Esophagus squamous epithelium (tissue), 5 donors: ENCODE measurements at regions not wholly inside any gene's neighbourhood (a gene's known extent, or its start where the extent isn't known, plus 50 kb on each side); places are given as distances from the start of the nearest gene placed in this dataset.
"Not testable (repeated sequence)": the region's sequence is repeated elsewhere in the genome, so short reads cannot be mapped to it uniquely, and the experiment has no call there.

Experiments
- DNase-seq: peaks from one replicate; lab custom pipeline; 2025; lab: John Stamatoyannopoulos, UW
- H3K27ac ChIP-seq, 4 donors: fragments of 200-600 bp; sonication (generic); one replicate each; pipeline ENCODE4 v1.5.1; 2016 to 2019; ENCODE audit warnings: mild to moderate bottlenecking in 1 of 4
- H3K27me3 ChIP-seq, 4 donors: fragments of 200-600 bp; sonication (generic); 1 replicate in 3 of 4; 2 replicates in 1 of 4; pipeline versions ENCODE4 v1.5.1 to v1.6.0; 2017 to 2021; ENCODE audit warnings: antibody characterized with exemption in 1 of 4
- H3K36me3 ChIP-seq, 3 donors: fragments of 200-600 bp; sonication (generic); one replicate each; pipeline ENCODE4 v1.5.1; 2016 to 2019
- H3K4me1 ChIP-seq, 3 donors: fragments of 200-600 bp; sonication (generic); one replicate each; pipeline ENCODE4 v1.5.1; 2017 to 2019
- H3K4me3 ChIP-seq, 4 donors: fragments of 200-600 bp; sonication (generic); 1 replicate in 3 of 4; 2 replicates in 1 of 4; pipeline ENCODE4 v1.5.1; 2016 to 2019; ENCODE audit warnings: mild to moderate bottlenecking in 2 of 4, moderate library complexity in 1 of 4
- H3K9me3 ChIP-seq, 3 donors: fragments of 200-600 bp; sonication (generic); one replicate each; pipeline ENCODE4 v1.5.1; 2016 to 2019
- CTCF ChIP-seq, 6 experiments: fragments of 450-650 bp in 4 of 6; fragments of 200-600 bp in 2 of 6; sonication (generic) in 2 of 6; IDR thresholded peaks; one replicate each; pipeline ENCODE4 v1.5.1; 2016 to 2019; ENCODE audit warnings: antibody characterized with exemption in 6 of 6, mild to moderate bottlenecking in 4 of 6, moderate library complexity in 4 of 6
- POLR2A ChIP-seq, 4 donors: fragments of 450-650 bp; IDR thresholded peaks; one replicate each; pipeline ENCODE4 v1.6.1; 2017; ENCODE audit warnings: antibody characterized with exemption in 4 of 4, mild to moderate bottlenecking in 4 of 4, moderate library complexity in 3 of 4
- WGBS, 2 donors: methylation state at CpG; one replicate each; pipeline ENCODE4 v1.1.5; 2018; 5-methylcytosine and 5-hydroxymethylcytosine counted together
- intact Hi-C: fragments of 100-400 bp; cut with DNase I; formaldehyde crosslinking; loops from one replicate; pipeline ENCODE4 v1.15.0; 2022
- donor health status: DM: yes; HTN: yes; CAD: no.

- Histone ChIP-seq H3K4me1 (peaks cover 0 to 15% (median 9%) of the 10 kb centered on the region in 3 donors), H3K27ac (no peak overlapping the region), H3K4me3 (no peak overlapping the region), H3K36me3 (no peaks in the 10 kb centered on the region), H3K27me3 (peaks cover 0 to 26% (median 0%) of the 10 kb centered on the region in 4 donors), H3K9me3 (peaks cover 0 to 11% (median 6%) of the 10 kb centered on the region in 3 donors)
- no peak for TF ChIP-seq POLR2A (IDR thresholded peaks at IDR 0.05)
- no peak for TF ChIP-seq CTCF (IDR thresholded peaks at IDR 0.05)
- DNase-seq: no peak
- intact Hi-C loops: no loop called here
- 72 to 79% methylated on average over 5 of the region's 5 CpGs for WGBS, 2 donors
Observed at GRCh38 chr3:128546646-128547045, 53.6 kb upstream of the GATA2 start.

GRCh38 chr3:128545120-128545752 lies 52.2 kb upstream of the GATA2 start:
- Histone ChIP-seq H3K9me3 (peaks cover 0 to 11% (median 6%) of the 10 kb centered on the region in 3 donors), H3K27ac (no peak overlapping the region), H3K4me3 (no peak overlapping the region), H3K27me3 (peaks cover 0 to 30% (median 0%) of the 10 kb centered on the region in 4 donors), H3K4me1 (peaks cover 0 to 15% (median 9%) of the 10 kb centered on the region in 3 donors), H3K36me3 (no peaks in the 10 kb centered on the region)
- no peak for DNase-seq
- TF ChIP-seq POLR2A (IDR thresholded peaks at IDR 0.05): no peak
- no peak for TF ChIP-seq CTCF (IDR thresholded peaks at IDR 0.05)
- 88 to 89% methylated on average over 7 to 8 of the region's 8 CpGs for WGBS, 2 donors
- intact Hi-C loops: no loop called here

GRCh38 chr3:128544190-128544589 lies 51.2 kb upstream of the GATA2 start:
- no peaks in the 10 kb centered on the region for H3K36me3 ChIP-seq
- H3K4me3 ChIP-seq: no peak overlapping the region
- H3K4me1 ChIP-seq: peaks cover 0 to 8% (median 6%) of the 10 kb centered on the region in 3 donors
- H3K27me3 ChIP-seq: peaks cover 0 to 36% (median 0%) of the 10 kb centered on the region in 4 donors
- DNase-seq: no peak
- peaks cover 0 to 11% (median 6%) of the 10 kb centered on the region in 3 donors for H3K9me3 ChIP-seq
- no peak for TF ChIP-seq POLR2A (IDR thresholded peaks at IDR 0.05)
- no peak for TF ChIP-seq CTCF (IDR thresholded peaks at IDR 0.05)
- intact Hi-C loops: no loop called here
- no peak overlapping the region for H3K27ac ChIP-seq

- DNase-seq, H3K36me3 ChIP-seq, intact Hi-C loops, H3K4me3 ChIP-seq, H3K27ac ChIP-seq, H3K4me1 ChIP-seq: not testable (repeated sequence)
- H3K9me3 ChIP-seq: peaks cover 0 to 11% (median 6%) of the 10 kb centered on the region in 3 donors
- H3K27me3 ChIP-seq: peaks cover 0 to 34% (median 0%) of the 10 kb centered on the region in 4 donors
- WGBS, 2 donors: 80 to 86% methylated on average over 6 of the region's 6 CpGs
Observed at GRCh38 chr3:128543570-128544174, 50.7 kb upstream of the GATA2 start.
